ENCODE measurements at regions not wholly inside any gene's neighbourhood (a gene's known extent, or its start where the extent isn't known, plus 50 kb on each side); places are given as distances from the start of the nearest gene placed in this dataset.

GRCh38 chr5:171623551-171624097, 162.0 kb upstream of the SMIM23 start:
- no peak overlapping the region for H2BK5ac ChIP-seq (ENCODE audit: low read depth, low read length, poor library complexity, severe bottlenecking)
- no peak overlapping the region for H3K23ac ChIP-seq (ENCODE audit: low read depth, low read length)
- no peak overlapping the region for H2AK9ac ChIP-seq (replicated peaks; ENCODE audit: low read depth, low read length, poor library complexity)
- no peak overlapping the region for H4K5ac ChIP-seq (ENCODE audit: low read depth, low read length)
- H3K9ac ChIP-seq (ENCODE audit: low read depth, low read length), result no peak overlapping the region
- in situ Hi-C loops (cut with MboI; ENCODE audit: low sequenced_read_pairs), result loop anchor here (25.0 kb wide), 1 partner anchor 414 kb away; no protein-coding TSS in a partner anchor
- H2BK120ac ChIP-seq (ENCODE audit: low read depth, low read length), result no peak overlapping the region
- no peak overlapping the region for H4K8ac ChIP-seq (ENCODE audit: low read depth in 2 of 2, low read length in 2 of 2)
- H3K79me1 ChIP-seq (ENCODE audit: low read depth in 1 of 2, low read length in 2 of 2), result no peaks in the 10 kb centered on the region
- H3K4ac ChIP-seq (ENCODE audit: low read depth, low read length), result no peak overlapping the region
- H2BK15ac ChIP-seq (ENCODE audit: low read depth, low read length), result no peak overlapping the region
- no peak overlapping the region for H3K56ac ChIP-seq (ENCODE audit: extremely low read depth, insufficient read depth, low read length)
- no peak overlapping the region for H3K4me3 ChIP-seq (ENCODE audit: insufficient read depth, low read depth, low read length)
- no peak overlapping the region for H2AK5ac ChIP-seq (ENCODE audit: low read depth, low read length)
- no peak for TF ChIP-seq CTCF (conservative IDR thresholded peaks at IDR 0.05; ENCODE audit: low read depth, low read length)
- no peak for TF ChIP-seq MXI1 (IDR thresholded peaks at IDR 0.05; ENCODE audit: borderline replicate concordance, low read depth, low read length)
- TF ChIP-seq POLR2A (IDR thresholded peaks at IDR 0.05; ENCODE audit: low read depth, low read length), result no peak
- no peak for TF ChIP-seq RFX5 (IDR thresholded peaks at IDR 0.05; ENCODE audit: low read depth, low read length)
- no peak for TF ChIP-seq ELK1 (IDR thresholded peaks at IDR 0.05; ENCODE audit: borderline replicate concordance, low read depth, low read length)
- TF ChIP-seq FOS (IDR thresholded peaks at IDR 0.05; ENCODE audit: low read depth, low read length), result no peak
- no peak for TF ChIP-seq CHD1 (IDR thresholded peaks at IDR 0.05; ENCODE audit: low read depth, low read length)
- TF ChIP-seq BHLHE40 (IDR thresholded peaks at IDR 0.05; ENCODE audit: low read depth, low read length), result no peak
- no peak for TF ChIP-seq CEBPB (IDR thresholded peaks at IDR 0.05; ENCODE audit: low read depth, low read length)
- TF ChIP-seq USF2 (IDR thresholded peaks at IDR 0.05; ENCODE audit: low read depth, low read length), result no peak
- TF ChIP-seq MAZ (IDR thresholded peaks at IDR 0.05; ENCODE audit: borderline replicate concordance, low read depth, low read length), result no peak
- H3K14ac ChIP-seq (replicated peaks; ENCODE audit: low read depth, low read length), result no peak overlapping the region
- peaks cover 49% of the 10 kb centered on the region for H3K27me3 ChIP-seq (ENCODE audit: control insufficient read depth, insufficient read depth, low read length)
- CTCF ChIA-PET, result no interaction called here
- DNase-seq (no peak), ATAC-seq (ENCODE audit: low read depth) (no peak)
- no TSS peak for BruUV-seq (replicated peaks)
- no peak overlapping the region for H3K27ac ChIP-seq (ENCODE audit: insufficient read depth, low read length)
- no peak overlapping the region for H3K4me2 ChIP-seq (ENCODE audit: low read depth, low read length)
- no peak overlapping the region for H4K91ac ChIP-seq (ENCODE audit: insufficient read depth, low read depth, low read length)
- H3K9me1 ChIP-seq (ENCODE audit: insufficient read depth, low read length), result no peaks in the 10 kb centered on the region
- H2BK20ac ChIP-seq (ENCODE audit: low read depth, low read length), result no peak overlapping the region
- H3K9me3 ChIP-seq (ENCODE audit: control insufficient read depth, insufficient read depth, low read length), result no peaks in the 10 kb centered on the region
- dilution Hi-C loops (cut with HindIII; ENCODE audit: low sequenced_read_pairs, unreplicated experiment), result no loop called here
- H3K36me3 ChIP-seq (ENCODE audit: control insufficient read depth, insufficient read depth, low read length), result no peaks in the 10 kb centered on the region
- H2AFZ ChIP-seq (replicated peaks; ENCODE audit: low read length, poor library complexity), result no peak overlapping the region
- no peak overlapping the region for H3K18ac ChIP-seq (ENCODE audit: low read depth, low read length)
- 39% methylated on average over 3 of the region's 11 CpGs; no CpG with 5 or more reads in 1 of the 2 experiments for WGBS, 2 experiments (ENCODE audit: extremely low coverage in 2 of 2, insufficient read length in 1 of 2)
- intact Hi-C loops (cut with micrococcal nuclease), result loop anchor here (5.0 kb wide), 1 partner anchor 659 kb away; the partner anchor contains the start of gene UBTD2
- H4K20me1 ChIP-seq (ENCODE audit: insufficient read depth, low read length), result no peaks in the 10 kb centered on the region
- POLR2A ChIA-PET (ENCODE audit: unreplicated experiment), result no interaction called here
- H3K4me1 ChIP-seq (ENCODE audit: control insufficient read depth, insufficient read depth, low read length), result no peaks in the 10 kb centered on the region
